Panc1 (cell line): ENCODE measurements at regions not wholly inside any gene's neighbourhood (a gene's known extent, or its start where the extent isn't known, plus 50 kb on each side); places are given as distances from the start of the nearest gene placed in this dataset.

ENCODE experiments used
- POLR2AphosphoS5 ChIP-seq: IDR thresholded peaks from 2 replicates; pipeline ENCODE4 v1.6.1; 2012; ENCODE audit warnings: mild to moderate bottlenecking, low read depth, low read length, moderate library complexity
- SIN3A ChIP-seq: IDR thresholded peaks from 2 replicates; pipeline ENCODE4 v1.6.1; 2012; ENCODE audit warnings: low read depth, mild to moderate bottlenecking, low read length, moderate library complexity, borderline replicate concordance; ENCODE audit not compliant: insufficient read depth
- TF ChIP-seq, protein P1 (sequence below): fragments of 450-650 bp; IDR thresholded peaks from 2 replicates; pipeline ENCODE4 v1.5.1; 2017; ENCODE audit warnings: mild to moderate bottlenecking

DNA sequence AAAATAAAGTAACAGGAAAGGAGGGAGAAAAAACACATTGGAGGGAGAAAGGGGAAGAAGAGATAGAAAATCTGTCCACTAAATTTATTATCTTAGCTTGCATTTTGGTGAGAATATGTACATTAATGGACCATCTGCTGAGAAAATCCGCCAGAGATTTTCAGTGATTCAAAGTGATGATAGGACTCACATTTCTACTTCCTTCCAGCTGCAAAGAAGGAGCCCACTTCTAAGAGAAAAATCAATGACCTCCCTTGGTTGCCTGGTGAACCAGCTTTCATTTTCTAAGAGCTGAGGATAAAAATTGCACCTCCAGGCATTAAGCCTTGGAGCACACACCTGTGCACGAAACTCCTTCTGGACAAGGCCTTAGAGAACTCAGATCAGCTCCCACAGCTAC is 404.3 kb downstream of the SFMBT2 start:
- TF ChIP-seq, protein P1, sequence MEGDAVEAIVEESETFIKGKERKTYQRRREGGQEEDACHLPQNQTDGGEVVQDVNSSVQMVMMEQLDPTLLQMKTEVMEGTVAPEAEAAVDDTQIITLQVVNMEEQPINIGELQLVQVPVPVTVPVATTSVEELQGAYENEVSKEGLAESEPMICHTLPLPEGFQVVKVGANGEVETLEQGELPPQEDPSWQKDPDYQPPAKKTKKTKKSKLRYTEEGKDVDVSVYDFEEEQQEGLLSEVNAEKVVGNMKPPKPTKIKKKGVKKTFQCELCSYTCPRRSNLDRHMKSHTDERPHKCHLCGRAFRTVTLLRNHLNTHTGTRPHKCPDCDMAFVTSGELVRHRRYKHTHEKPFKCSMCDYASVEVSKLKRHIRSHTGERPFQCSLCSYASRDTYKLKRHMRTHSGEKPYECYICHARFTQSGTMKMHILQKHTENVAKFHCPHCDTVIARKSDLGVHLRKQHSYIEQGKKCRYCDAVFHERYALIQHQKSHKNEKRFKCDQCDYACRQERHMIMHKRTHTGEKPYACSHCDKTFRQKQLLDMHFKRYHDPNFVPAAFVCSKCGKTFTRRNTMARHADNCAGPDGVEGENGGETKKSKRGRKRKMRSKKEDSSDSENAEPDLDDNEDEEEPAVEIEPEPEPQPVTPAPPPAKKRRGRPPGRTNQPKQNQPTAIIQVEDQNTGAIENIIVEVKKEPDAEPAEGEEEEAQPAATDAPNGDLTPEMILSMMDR: no peak
- TF ChIP-seq SIN3A (no peak), POLR2AphosphoS5 (no peak)
